Putamen (tissue), 1 donor: ENCODE measurements at regions not wholly inside any gene's neighbourhood (a gene's known extent, or its start where the extent isn't known, plus 50 kb on each side); places are given as distances from the start of the nearest gene placed in this dataset.
A peak's percentile ranks its signal among the peaks of the same experiment; 100 is the strongest.

Source experiments
- DNase-seq: peaks from one replicate; pipeline ENCODE4 v3.0.0-alpha.2; 2016; ENCODE audit warnings: low spot score

DNA sequence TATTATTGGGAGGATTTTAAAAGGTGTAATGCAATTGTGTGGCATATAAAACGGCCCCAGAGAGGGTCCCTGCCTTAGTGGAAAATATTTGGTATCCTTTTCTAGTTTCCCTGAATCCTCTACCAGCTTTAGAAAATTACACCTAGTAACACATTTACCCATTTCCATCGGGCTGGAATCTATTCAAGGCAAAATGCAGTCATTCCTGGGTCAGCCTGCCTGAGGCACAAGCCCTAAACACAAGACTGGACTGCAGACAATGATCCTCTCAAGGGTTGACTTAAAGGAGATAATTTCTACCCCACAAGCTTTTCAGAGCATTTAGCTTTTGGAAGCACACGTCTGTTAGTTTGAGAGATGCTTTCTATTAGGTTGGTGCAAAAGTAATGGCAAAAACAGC, 124.4 kb upstream of the ADAMTSL1 start:
- DNase-seq = no peak

DNA sequence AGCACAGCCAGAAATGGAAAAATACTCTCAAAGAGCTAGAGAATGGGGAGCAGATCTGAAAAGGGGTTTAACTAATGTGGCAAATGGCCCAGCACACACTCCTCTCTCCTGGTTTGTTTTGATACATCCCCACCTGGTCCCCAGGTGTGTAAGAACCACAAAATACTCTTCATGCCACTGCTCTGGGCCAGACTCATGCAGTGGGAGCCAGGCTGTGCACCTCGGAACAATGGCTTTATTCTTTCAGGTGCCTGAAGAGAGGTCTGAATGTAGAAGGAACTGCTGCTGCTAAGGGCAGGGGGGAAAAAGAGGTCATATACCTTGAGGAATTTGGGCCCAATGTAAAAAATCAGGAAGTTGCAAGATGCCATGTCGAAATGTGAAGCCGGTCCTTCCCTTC, 123.9 kb upstream of the ADAMTSL1 start:
- DNase-seq = no peak

DNA sequence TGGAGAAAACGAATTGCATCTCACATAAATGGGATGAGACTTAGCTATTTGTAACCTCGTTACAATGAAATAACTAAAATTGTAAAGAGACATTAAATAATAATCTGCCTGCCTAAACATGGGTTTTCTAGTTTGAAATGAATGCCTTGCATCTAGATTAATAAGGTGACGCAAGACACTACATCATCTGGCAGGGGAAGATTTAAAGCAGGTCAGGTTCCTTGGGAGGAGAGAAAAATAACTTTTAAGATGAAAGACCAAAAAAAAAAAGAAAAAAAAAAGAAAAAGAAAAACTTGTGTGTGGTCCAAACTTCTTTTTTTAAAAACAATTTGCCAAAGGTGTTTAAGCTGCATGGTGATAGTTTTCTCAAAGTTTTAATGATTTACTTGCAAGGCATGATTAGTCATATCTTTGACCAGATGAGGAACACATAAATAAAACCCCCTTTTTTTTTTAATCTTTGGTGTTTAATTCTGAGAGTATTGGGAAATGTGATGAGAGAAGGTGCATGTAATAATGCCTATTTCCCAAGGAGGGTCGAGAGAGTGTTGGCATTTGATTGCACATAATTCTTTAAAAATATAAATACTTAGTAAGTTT, 122.9 kb upstream of the ADAMTSL1 start:
- DNase-seq = no peak

DNA sequence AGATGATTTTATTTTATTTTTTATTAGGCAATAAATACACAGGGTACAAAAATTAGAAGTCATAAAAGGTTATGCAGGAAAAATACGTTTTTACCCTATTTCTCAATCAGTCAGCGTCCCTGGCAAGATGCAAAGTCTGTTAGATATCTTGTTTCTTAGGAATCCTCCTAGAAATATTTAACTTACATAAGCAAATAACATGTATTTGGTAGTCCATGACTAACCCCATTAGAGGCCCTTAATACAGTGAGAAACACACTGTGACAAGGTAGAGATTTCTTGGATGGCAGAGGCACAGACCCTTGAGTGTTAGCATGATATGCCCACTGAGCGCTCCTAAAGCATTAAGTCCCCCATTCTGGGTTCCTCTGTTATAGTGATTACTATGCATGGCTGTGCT, 121.2 kb upstream of the ADAMTSL1 start:
- DNase-seq = no peak

DNA sequence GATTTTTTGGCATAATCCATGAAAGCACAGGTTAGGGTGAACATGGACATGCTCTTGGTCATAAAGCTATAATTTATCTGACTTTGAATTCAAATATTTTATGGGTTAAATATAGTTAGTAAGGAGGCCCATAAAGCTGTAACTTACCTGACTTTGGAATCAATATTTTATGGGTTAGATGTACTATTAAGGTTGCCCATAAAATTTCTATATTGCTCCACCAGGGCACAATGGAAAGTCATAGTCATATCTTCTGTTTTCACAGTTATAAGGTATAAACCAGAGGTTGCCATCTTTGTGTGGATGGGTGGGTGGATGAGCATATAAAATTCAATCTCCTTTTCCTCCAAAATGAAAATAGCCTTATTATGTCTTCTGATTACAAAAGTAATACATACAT, 120.5 kb upstream of the ADAMTSL1 start:
- DNase-seq = no peak

DNA sequence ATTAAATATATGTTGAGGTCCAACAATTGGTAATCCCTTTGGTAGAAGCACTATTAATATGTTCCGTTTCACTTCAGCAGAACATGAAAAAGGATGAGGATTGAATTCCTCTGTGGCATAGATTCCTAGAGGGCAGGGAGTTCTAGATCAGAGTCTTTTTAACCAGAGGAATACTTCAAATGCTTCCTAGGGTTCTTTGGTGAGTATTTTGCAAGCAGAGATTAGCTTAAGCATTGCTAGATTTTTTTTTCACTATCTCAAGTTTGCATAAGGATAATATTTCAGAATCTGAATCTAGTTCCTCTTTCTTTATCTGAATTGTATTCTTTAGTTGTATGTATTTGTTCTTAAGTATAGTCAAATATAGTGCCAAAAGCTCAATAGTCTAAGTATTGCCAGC, 116.6 kb upstream of the ADAMTSL1 start:
- no peak for DNase-seq

DNA sequence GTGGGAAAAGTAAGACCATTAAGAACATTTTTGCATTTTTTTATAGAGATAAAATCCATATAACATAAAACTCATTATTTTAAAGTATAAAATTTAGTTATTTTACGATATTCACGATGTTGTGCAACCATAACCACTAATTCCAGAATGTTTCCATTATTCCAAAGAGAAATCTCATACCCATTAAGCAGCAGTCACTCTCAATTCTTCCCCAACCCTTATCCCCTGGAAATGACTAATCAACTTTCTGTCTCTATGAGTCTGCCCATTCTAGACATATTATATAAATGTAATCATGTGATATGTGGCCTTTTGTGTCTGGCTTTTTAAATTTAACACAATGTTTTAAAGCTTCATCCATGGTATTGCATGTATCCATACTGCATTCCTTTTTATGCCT, 115.6 kb upstream of the ADAMTSL1 start:
- DNase-seq = no peak

DNA sequence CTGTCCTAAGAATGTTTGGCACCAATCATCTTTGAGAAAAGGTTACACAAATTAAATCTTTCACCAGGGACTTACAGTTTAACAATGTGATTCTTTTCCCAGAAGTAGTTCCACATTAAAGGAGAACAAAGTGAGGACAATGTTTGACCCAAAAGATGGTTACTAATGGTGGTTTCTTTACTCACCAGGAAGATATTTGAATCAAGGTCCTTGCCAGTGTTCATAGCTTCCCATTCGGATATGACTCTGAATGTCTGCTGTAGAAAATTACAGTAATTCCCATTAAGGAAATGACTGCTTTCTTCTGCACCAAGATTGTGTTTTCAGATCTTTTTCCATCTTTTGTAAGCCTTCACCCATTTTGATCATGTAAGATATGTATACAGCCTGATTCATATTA, 114.6 kb upstream of the ADAMTSL1 start:
- DNase-seq = no peak

DNA sequence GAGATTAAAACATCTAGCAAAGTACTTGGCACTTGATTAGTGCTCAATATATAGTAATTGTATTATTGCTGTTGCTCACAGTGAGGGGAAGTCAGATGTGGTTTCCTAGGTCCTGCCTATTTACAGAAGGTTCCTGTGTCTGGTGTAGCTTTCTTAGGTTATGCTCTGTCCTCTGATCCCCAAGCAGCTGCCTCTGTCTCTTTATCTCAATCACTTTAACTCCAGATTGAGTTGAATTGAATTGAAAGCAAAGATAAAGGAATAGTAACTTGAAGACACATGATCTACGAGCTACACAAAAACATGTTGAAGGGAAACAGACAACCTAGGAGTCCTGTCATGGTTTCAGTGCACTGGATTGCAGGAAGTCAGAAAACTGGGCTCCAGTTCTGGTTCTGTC, 113.9 kb upstream of the ADAMTSL1 start:
- DNase-seq = no peak

DNA sequence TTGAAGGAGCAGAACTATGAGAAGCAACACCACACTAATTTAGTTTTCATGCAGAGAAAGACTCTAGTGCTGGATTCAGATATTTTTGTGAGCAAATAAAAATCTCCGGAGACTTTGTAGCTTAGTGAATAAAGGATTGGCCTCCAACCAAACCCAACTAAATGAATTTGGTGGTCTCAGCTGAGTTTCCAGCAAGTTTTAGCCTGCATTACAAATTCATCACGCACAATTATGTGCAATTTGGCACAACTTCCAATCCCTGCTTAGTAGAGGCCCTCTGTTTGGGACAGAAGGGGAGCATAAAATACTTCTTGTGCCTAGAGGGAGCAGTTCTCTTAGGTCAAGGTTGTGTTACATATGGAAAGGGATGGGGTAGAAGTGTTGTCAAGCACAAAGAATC, 112.3 kb upstream of the ADAMTSL1 start:
- no peak for DNase-seq

DNA sequence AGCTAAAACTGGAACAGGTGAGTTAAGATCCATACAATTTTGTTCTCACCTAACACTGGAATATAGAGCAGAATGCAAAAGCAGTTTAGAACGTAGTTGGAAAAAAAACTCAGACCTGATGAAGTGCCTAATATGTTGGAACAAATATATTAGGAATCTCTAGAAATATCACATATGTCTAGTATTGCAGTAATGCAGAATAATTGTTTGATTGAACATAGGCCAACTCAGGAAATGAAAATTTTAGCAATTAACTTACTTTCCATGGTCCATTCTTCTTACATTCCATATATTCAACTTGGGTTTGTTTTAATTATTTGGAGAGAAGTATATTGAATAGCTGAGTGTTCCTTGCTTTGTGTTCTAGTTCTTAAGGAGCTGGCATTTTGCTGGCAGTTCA, 111.8 kb upstream of the ADAMTSL1 start:
- DNase-seq = no peak

DNA sequence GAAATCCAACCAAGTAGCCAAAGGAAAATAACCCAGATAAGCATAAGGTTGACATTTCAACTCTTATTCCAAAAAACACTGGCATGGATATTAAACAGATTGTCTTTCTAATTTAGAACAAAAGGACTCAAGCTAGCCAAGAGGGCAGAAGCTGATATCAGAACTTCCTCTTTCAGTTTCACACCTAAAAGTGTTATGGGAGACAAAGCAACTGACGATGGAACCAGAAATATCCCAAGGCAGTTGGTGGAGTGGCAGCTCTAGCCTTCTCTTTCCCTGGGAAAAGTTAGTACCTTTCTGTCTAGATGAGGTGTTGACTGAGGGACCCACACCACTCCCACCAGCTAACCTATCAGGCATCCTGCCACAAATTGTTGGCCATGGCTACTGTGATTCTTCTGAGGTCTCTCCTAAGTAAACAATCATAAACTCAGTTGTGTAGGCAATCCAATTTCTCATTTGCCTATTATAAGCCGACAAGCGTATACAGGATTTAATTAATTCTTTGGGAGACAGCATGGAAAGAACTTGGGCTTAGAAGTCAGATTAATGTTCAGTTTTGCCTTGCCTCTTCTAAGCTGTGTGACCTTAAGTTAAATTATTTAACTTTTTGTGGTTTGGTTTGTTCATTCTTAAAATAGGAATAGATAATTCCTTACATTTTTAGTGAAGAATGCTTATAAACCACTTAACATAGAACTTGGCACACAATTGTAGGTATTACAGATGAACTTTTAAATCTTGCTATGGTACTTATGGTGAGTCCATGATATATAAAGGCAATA, 110.9 kb upstream of the ADAMTSL1 start:
- DNase-seq = peak; percentile 7

DNA sequence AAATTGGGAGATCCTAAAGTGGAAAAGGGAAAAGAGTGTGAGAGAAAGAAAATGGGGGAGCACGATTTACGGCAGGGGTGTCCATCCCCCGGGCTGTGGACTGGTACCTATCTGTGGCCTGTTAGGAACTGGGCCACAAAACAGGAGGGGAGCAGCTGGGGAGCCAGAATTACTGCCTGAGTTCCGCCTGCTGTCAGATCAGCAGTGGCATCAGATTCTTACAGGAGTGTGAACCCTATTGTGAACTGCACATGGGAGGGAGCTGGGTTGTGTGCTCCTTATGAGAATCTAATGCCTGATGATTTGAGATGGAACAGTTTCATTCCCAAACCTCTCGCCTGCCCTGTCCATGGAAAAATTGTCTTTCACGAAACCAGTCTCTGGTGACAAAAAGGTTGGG, 108.3 kb upstream of the ADAMTSL1 start:
- DNase-seq = no peak

DNA sequence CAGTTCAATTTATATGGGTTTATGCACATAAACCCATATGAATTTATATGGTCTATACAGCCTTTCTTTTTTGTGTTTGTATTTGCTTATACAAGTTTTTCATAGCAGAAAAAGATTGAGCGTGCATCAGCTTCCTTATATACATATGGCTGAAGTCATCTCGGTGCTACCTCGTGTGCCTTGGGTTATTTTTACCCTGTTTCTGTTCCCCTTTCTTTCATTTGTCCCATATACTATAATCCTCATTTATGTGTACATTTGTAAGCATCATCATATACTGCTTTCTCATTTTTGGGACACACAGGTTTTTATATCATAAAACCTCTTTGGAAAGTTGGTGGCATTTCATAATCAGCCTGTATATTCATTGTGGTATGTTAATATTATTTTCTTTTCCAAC, 107.8 kb upstream of the ADAMTSL1 start:
- no peak for DNase-seq

DNA sequence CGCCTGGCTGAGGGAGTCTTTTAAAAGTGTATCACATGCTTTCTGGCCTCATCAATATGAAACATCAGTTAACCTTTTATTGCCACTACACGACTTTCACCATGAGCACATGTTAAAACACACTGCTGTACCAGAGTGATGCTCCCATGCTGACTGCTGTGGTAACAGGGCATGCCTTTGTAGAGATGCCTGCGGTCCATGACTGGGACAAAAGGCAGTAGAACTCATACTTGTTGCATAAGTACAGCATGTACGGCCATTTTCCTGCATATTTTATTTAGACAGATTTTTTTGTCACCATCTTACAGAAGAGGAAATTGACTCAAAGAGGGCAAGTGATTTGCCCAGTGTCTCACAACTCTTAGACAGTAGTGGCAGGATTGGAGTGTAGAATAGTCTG, 105.7 kb upstream of the ADAMTSL1 start:
- no peak for DNase-seq

DNA sequence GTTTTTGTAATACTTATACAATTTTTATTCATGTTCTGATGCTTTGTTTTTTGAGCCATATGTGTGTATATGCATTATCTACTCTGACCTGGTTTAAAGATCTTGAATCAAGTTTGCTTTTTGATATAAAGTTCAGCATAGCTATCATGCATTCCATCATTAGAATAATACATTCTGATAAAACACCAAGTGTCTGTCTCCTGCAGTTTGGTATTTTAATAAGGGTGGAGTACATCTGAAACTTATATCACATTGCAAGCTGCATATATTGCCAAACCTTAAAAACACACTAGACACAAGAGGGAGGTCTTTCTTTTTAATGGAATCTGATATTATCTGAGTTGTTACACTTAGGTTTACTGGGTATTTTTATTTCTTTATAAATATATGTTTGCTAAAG, 102.8 kb upstream of the ADAMTSL1 start:
- DNase-seq = no peak

DNA sequence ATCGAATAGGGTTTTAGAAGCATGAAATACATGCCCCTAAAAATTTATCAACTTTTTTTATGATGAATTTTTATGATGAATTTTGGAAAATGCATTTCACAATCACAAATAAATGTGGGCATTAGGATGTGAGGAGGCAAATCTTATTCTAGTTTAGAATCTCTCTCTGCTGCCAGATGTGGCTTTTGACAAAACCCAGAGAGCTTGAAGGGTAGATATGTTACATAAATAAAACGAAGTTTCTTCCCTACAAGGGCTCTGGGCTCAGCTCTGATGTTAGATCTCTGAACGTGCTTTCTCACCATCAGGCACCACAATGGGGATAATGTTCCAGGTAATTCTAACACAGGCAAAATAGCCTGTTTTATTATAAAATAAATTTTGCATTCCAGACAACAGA, 102.3 kb upstream of the ADAMTSL1 start:
- DNase-seq = no peak

DNA sequence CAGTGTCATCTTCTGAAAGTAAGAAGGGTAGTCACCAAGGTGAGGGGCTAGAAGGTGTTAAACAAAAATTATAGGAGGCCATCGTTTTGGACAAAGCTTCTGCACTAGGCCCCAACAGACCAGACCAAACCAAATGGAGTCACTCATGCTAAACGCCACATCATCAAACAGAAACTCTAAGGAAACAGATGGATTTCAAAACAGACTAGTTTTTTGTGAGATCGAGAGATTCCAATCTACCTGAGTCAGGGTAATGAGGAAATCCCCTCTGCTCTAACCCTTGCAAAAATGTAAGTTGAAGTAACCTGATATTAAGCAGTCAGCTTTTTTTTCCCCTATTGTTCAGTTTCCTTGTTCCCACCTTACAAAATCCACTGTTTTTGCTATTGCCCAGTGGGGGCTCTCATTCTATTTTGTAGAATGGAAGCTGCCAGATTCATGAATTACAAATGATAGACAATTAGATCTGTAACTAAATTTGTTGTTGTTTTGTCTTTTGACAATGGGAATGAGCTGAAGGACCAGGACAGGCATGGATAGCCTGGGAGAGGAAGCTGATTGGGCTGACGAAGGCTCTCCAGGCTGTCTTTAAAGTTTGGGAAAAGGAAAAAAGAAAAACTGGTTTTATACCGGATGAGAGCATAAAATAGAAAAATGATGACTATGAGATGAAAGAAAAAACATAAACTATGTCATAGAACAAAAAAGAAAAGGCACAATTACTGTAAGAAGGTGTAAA, 94.7 kb upstream of the ADAMTSL1 start:
- no peak for DNase-seq

DNA sequence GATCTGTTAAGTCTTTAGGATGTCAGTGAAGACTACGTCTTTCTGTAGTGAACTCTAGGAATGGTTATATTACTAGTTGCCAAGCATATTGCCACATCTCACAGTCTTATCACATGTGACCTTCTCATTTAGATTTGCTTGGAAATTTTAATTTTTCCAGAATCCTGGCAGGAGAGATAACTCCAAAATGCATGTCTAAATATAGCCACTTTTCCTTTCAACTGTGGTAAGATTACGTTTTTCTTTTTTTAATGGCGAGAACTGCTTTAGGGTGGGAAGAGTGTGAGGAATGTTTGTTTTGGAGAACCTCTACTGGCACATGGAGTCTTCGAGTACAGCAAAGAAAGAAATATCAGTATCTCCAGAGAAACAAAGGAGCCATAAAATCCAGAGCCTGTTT, 91.7 kb upstream of the ADAMTSL1 start:
- no peak for DNase-seq

DNA sequence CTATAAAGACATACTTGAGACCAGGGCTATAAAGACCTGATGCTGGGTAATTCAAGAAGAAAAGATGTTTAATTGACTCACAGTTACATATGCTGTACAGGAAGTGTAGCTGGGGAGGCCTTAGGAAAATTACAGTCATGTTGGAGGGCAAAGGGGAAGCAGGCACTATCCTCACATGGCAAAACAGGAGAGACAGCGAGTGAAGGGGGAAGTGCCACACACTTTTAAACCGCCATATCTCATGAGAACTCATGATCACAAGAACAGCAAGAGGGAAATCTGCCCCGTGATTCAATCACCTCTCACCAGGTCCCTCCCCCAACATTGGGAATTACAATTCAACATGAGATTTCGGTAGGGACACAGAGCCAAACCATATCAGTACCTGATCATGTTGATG, 89.9 kb upstream of the ADAMTSL1 start:
- no peak for DNase-seq

DNA sequence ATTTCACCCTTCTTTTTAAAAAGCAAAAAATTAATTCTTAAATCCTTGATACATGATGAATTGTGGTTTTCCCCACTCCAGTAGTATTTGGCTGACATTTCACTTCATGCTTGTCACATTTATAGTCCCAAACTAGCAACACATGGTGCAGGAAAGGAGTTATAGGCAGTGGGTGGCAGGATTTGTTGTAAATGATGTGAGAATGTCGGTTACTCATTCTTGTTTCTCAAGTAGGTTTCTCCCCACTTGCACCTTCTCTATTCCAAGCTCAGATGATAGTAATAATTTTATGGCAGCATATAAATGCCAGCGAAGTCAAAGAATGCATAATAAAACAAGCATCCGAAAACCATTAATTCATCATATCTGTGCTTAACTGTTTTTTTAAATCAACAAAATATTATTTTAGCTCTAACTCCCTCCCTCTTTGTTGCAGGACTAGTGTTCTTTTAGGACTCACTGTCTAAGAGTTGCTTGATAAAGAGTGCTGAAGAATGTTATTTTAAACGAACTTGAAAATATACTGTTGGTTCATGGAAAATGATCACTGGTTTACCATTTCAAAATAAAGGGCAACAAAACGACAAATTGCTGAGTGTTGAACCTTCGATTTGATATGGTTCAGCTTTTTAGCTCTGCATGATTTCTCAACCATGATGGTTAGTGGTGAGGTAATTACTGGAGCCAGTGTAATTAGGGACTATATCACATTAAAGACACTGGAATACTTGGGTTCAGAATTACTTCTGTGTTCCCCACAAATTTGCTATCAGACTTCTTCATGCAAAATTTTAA, 88.1 kb upstream of the ADAMTSL1 start:
- DNase-seq = no peak

DNA sequence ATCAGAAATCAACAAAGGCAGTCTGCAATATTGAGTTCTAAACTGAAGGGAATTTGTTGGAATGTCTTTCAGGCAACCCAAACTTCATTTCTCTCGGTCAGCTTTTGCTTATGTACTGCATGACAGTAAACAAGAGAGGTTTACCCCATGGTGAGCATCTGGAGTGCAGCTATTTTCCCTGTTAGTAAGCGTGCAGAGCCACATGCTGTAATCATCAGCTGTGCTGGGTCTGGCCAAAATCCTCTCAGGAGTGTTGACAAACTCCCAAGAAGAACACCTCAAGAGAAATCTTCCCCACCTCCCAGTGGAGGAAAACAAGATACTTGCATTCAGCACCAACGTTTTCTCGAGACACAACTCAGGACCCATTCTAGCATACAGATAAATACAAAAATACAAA, 83.6 kb upstream of the ADAMTSL1 start:
- no peak for DNase-seq
